ENCODE measurements at regions not wholly inside any gene's neighbourhood (a gene's known extent, or its start where the extent isn't known, plus 50 kb on each side); places are given as distances from the start of the nearest gene placed in this dataset.

DNA sequence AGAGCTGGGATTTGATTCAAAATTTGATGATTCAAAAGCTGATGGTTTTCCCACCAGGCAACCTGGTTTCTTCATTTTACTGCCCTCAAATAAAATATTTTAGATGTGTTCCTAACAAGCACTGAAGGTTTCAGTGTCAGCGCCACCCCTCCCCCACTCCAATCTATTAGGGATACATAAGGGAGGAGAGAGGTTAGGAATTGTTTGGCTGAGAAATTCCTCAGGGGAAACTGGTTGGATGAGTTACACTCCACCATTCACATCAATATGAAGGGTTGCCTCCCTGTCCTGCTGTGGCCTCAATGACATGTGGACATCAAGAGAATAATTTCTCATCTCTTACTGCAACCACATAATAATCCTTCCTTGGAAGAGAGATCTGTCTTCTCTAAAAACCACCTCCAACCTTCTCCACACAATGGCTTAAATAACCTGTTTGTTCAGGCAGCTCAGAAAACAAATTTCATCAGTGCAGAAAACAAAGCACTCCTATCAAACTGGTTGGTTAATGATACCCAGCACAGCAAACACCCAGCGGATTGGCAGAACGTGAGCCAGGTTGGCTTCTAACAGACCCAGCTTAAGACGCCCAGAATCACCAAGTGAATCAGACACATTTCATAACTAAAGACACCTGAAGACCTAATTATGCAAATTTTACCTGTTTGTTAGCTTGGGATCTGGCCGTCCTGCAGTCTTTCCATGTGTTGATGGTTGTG lies 136.0 kb upstream of the SGK1 start:
- DNase-seq (ENCODE audit: low read depth) = no peak

DNA sequence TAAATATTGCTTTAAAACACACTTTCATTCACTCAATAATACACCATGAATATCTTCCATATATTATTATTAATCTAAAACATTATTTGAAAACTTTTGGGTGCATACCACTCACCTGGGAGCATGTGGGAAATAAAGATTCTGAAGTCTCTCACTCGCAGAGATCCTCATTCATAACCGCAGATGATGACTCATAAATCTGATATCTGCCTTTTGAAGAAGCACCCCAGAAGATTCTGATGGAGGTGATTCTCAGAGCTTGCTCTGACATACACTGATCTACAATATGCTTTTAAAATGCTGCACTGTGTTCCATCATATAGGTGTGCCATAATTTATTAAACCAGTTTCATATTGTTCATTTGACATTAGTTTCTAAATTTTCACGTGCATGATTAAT lies 135.0 kb upstream of the SGK1 start:
- no peak for DNase-seq (ENCODE audit: low read depth)

DNA sequence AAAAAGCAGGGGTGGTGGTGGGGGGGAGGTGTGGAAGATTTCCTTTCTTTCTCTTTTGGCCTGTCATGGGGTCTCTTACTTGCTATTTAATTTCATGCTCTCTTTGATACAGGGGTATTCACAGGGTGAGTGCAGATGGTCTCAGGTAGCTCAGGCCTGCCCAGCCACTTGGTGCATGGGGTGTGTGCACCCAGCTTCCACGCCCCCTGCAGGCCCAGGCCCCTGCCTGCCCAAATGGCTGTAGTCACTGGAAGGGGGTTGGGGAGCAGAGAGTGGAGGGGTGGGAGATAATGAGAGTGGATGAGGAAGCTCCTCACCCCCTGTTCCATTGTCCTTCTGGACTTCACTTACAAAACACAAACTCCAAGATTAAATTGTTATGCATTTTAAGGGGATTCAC lies 133.6 kb upstream of the SGK1 start:
- DNase-seq (ENCODE audit: low read depth) = no peak

DNA sequence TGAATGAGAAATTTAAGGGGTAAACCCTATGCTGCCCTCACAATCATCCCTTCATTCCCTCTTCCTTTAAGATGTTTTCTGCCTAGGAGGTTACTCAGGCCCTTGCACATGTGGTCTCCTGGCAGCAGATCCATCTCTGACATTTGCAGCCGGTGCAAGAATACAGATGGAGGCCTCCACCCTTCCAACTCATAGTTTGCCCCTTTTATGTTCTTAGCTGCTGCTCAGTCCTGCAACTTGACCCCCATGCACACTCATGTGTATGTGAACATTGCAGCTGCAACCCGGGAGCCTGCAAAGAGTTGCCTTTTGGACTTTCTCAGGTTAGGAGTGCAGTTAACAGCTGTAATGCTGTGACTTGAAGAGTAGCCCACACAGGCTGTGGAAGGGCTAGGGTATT lies 131.9 kb upstream of the SGK1 start:
- no peak for DNase-seq (ENCODE audit: low read depth)

DNA sequence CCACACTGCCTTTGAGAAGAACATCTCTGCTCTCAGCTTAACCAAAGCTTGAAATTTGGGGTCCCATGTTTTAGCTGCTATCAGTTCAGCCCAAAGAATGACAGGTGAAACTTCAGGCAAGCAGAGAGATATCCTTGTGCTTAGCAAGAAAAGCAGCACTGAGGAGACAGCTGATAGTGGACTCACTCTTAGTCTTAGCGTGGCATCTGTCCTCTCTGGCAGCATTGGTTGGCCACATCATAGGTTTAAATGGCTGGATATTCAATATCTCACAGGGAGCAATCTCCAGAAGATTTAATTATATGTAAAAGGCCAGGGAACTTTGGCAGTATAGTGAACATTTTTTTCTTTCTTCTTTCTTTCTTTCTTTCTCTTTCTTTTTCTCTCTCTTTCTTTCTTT lies 131.1 kb upstream of the SGK1 start:
- no peak for DNase-seq (ENCODE audit: low read depth)

DNA sequence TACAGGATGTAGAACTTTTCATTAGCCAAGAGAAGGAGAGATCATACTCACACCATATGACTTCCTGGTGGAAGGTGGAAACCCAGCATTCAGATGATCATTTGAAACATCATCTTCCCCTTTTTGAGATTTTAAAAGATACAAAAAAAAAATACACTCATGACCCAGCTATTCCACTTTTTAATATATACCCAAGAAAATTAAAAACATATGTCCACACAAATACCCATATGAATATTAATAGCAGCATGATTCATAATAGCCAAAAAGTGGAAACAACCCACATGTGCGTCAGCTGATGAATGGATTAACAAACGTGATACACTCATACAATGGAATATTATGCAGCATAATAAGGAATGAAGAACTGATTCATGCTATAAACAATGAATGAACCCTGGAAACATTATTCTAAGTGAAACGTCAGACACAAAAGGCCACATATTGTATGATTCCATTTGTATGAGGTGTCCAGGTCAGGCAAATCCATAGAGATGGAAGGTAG lies 130.0 kb upstream of the SGK1 start:
- no peak for DNase-seq (ENCODE audit: low read depth)

DNA sequence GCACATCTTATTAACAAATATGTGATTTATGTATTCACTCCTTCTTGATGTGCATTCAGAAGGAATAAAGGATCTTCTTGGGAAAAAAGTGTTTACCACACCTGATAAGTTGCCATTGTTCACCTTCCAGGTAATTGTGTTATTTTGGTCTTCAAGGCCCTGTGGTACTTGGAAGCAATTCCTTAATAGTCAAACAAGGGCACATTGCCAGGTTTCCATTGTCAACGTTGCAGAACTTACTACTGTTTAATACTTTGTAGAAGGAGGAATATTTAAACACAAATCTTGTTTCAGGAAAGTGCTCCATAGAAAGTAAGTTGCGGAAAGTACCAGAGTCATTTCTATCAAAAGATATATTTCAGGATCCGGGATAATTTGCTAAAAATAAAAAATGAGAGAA lies 129.5 kb upstream of the SGK1 start:
- DNase-seq (ENCODE audit: low read depth) = no peak

DNA sequence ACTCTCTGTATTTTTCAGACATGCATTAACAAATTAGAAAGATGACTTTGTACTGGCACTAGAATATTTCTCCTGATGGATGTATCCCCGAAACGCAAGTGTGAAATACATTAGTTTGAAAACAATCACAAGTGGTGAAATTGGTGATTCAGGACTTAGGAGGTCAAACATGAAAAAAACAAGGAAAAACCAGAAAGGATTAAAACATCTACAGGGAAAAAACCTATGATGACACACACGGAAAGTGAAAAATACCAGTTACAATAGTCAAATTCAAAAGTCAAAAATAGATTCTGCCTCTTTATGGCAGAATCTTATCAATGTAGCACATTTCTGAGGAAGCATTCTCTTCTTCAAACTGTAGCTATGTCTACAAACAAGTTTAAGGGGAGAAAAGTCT lies 129.0 kb upstream of the SGK1 start:
- no peak for DNase-seq (ENCODE audit: low read depth)

DNA sequence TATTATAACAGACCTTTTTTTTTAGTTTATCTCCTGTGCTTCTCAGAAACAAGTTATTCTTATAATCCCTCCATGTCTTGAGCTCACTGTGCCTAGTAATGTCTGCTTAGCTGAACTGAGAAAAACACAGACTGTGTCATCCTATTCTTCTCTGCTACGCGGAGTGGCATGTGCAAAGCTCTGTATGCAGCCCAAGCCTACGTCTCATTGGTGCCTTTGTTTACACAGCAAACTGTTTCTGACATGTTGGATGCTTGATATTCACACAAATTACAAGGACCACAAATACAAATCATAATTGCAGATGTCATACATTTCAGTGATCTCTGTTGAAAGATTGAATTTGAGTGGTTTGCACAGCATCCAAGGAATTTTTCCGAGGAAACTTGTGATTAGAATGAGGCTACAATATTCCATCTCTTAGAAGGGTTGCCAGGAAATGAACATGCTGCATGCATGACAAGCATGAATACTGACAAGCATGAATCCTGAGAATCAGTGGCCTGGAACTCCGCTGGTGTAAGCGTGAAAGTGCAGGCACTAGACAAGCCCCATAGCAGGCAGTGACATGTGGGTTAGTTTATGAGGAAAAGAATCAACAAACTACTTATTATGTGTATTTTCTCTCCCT lies 128.4 kb upstream of the SGK1 start:
- DNase-seq (ENCODE audit: low read depth) = no peak

DNA sequence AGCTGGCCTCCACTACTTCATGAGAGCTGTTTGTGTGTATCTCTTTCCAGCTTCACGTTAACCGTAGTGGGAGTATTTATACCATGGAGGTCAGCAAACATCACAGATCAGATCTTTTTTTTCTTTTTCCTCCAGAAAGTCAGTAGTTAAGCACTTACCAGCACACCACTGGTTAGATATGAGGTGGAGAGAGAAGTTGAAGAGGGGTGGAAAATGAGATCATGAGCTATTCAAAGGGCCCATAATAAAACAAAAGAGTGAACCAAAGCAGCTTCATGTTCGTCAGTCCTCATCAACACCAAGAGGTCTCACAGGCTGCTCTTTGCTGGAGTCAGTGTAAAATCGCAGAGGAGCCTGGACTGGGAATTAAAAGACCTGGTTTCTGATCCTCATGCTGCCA lies 125.1 kb upstream of the SGK1 start:
- no peak for DNase-seq (ENCODE audit: low read depth)

DNA sequence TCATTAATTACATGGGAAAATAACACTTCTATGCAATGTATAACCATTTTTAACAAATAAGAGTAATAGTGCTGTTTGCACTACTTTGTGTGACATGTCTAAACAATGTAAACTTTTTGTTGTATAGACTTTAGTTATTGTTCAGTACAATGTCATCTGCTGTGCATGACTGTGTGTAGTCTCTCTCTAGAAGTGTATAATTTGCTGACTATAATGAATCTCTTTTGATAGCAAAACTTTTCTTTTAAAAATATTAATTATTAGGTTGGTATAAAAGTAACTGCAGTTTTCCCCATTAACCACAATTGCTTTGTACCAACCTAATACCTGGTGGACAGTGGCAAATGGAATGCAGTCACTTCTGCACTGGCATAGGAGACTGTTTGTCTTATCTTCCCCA lies 124.2 kb upstream of the SGK1 start:
- no peak for DNase-seq (ENCODE audit: low read depth)

DNA sequence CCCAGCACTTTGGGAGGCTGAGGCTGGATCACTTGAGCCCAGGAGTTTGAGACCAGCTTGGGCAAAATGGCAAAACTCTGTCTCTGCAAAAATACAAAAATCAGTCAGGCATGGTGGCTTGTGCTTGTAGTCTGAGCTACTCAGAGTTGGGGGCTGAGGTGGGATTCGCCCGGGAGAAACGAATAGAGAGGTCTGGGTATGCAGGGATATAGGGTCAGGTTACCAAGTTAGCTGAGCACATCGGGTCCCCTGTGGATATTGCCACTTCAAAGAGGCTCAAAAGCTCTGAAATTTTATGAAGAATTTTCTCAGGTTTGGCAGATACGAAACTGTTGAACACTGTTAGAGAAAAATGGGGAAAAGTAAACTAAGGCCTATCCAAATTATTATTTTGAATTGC lies 120.9 kb upstream of the SGK1 start:
- DNase-seq (ENCODE audit: low read depth) = no peak

DNA sequence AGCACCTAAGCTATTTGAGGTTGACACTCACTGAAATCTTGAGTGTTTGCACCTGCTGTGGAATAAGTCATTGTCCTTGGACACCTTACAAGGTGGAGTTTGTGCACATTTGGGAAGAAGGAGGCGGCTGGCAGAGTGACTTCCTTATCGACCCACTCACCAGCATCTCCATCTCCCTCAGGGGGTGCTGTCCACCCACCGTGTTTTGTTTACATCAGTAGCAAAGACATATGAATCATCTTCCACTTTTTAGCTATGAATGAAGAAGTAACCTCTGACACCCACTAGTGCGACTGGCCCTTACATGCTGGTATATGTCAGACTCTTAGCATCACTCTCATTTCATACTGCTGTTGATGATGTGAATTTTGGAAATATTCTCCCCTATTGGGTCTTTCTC lies 119.5 kb upstream of the SGK1 start:
- DNase-seq (ENCODE audit: low read depth) = no peak

DNA sequence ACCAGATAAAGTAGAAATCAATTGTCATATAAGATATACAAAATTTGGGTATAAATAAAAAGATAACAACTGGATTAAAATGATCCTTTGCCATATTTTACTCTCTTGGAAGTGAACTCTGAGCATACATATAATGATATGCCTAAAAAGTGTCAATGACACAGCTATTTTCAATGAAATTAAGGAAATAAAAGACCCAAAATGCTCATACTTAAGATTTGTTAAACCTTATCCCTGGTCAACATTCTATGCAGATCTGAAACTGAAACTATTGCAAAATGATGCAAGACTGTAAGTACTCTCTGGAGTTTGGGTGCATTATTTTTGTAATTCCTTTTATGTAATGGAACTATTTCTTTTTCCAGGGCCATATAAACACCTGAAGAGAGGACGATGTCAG lies 119.0 kb upstream of the SGK1 start:
- no peak for DNase-seq (ENCODE audit: low read depth)

DNA sequence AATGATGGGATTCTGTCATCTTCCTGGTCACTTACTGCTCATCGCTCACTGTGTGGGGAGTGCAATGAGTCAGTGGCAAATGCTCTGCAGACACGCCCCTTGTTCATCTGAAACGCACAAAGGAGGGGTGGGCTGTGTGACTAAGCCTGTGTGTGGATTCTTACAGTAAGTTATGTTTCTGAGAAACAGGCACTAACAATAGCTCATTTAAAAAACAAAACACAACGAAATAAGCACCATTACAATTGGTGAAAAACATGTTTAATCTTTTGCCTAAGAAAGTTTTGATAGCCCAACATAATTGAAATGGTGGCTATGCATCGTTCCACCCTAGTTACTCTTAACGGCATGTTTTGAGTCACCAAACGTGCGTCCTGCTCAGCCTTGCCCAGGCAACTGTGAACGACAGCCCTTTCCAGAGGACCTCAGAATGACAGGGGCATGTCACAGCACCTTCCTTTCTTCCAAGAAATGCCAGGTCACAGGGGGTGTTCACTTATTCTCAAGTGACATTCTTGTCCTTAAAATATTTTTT lies 118.4 kb upstream of the SGK1 start:
- DNase-seq (ENCODE audit: low read depth) = peak; percentile 27

DNA sequence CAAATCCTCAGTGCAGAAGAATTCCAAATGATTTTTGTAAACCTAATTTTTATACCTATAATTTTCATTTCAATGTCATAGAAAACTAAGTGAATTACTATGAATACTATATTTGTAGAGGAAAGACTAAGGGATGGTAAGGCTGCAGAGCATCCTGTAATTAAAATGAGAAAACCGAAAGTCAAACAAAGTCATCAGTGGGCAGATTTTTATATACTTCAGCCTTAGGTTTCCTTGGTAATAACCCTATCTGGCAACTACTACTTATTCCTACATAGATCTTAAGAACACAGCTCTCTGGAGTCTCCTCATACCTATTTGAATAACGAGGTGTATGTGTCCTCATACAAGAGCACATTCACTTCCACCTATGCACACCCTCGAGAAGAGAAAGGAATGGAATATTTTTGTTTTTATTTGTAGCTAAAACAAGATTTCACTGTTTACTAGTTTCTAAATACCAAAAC lies 117.9 kb upstream of the SGK1 start:
- no peak for DNase-seq (ENCODE audit: low read depth)

DNA sequence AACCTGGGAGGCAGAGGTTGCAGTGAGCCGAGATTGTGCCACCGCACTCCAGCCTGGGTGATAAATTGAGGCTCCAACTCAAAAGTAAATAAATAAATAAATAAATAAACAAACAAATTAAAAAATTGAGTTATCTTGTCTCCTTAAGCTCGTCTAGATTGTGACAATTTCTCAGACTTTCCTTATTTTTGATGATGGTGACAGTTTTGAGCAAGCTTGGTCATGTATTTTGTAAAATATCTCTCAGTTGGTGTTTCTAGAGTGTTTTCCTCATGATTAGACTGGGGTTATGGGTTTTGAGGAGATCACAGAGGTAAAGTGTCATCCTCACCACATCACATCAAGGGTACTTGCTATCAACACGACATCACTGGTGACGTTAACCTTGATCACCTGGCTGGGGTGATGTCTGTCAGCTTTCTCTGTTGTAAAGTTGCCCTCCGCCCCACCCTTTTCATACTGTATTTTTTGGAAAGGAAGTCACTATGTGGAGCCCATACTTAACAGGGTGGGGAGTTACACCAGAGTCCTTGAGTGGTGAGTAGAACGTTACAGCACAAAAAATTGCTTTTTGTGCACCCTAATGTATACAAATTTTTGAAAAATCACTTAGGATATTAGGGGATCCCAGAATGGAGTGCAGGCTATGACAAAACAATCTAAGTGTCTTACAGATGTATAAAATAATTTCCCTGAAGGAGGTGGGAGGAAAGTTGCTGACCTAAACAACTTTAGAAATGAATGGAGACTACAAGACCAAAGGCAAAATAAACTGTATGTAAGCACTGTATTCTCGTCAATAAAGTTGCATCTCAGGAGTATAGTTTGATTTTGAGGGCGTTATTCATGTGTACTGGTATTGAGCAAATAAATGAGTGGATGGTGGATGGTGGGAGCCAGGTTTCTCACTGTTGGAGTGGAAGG lies 116.4 kb upstream of the SGK1 start:
- no peak for DNase-seq (ENCODE audit: low read depth)

DNA sequence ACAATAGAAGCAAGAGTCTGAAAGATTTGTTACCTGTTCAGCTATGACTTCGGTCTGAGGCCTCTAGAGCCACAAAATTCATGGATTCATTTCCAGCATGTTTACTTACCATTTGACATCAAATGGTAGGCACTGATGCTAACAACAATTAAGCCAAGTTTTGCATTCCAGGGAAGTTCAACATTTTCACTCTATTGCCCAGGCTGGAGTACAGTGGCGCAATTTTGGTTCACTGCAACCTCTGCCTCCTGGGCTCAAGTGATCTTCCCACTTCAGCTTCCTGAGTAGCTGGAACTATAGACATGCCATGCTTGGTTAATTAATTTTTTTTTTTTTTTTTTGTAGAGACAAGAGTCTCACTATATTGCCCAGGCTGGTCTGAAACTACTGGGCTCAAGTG lies 114.1 kb upstream of the SGK1 start:
- DNase-seq (ENCODE audit: low read depth) = no peak

DNA sequence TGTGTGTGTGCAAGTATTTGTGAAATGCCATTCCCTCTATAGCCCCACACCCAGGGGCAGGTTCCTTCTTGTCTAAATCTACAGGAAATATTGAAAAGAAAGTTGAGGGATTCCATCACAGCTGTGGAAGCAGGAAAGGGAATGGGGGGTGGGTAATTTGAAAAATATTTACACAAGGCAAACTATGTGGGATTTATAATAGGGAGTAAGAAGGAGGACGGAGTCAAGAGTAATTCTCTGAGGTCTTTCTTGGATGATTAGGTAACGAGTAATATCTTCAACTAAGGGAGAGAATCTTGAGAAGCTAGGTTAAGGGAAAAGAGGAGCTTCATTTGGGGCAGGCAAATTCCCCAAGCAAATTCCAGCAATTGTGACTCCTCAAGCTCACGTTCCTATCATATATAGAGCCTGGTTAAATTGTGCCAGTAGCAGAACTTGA lies 113.5 kb upstream of the SGK1 start:
- DNase-seq (ENCODE audit: low read depth) = no peak

DNA sequence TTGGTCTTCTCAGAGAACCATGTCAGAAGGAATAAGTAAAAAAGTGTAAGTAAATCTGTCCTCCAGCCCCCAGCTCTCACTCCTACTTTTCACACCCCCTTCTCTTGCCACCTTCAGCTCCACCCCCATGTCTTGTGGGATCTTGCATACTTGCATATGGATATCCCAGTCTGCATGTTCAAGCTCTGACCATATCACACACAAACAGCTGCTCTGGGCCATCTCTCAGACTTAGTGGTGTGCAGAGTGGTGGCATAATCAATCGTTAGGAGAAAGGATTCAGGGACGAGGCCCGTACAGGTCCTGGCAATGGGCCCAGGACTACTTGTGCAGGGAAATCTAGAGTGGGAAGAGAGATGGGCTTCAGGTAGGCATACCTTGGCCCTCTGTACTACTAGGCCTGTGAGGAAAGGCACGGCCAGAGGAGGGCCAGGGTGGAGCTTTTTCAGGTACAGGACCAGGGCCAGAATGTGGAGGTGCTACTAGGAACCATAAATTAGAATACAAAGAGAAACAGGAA lies 112.0 kb upstream of the SGK1 start:
- DNase-seq (ENCODE audit: low read depth) = no peak

DNA sequence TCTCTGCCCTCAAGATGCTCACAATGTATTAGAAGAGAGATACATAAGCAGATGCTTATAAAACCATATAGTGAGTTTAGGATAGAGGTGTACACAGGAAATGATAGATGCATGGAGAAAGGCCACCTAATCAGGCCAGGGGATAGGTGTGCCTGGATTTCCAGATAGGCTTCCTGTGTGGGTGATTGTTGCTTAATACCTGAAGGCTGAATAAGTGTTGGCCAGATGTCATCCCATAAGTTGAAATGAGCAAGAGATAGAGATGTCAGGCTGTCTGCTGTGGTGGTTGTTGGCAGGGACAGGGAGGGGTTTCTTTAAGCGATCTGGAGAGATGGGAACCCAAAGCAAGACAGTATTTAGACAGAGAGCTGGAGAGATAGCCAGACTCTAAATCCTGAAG lies 109.8 kb upstream of the SGK1 start:
- DNase-seq (ENCODE audit: low read depth) = no peak

DNA sequence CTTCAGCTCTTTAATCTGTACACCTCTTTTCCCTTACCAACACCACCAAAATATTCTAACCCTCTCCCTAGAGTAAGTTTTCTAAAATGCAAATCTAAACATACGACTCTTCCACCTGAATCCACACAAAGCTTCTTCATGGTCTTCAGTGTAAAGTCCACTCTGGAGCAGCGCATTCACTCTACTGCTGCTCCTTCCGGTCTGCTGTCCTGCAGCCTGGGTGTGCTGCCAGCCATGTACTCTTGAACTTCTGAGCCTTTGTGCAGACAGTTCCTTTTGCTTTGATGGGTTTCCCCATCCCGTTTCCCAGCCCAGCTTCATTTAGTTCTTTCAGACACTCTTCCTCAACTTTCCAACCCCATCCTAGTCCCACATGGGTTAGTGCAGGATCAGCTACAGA lies 108.7 kb upstream of the SGK1 start:
- DNase-seq (ENCODE audit: low read depth) = no peak

Measured in stimulated activated CD8-positive, alpha-beta memory T cell treated with anti-CD3 and anti-CD28 coated beads, Interleukin-12 subunit alpha, Interleukin-12 subunit beta, amount 100 ng/mL, for 1 hour (primary cell).